ENCODE measurements at regions not wholly inside any gene's neighbourhood (a gene's known extent, or its start where the extent isn't known, plus 50 kb on each side); places are given as distances from the start of the nearest gene placed in this dataset.

DNA sequence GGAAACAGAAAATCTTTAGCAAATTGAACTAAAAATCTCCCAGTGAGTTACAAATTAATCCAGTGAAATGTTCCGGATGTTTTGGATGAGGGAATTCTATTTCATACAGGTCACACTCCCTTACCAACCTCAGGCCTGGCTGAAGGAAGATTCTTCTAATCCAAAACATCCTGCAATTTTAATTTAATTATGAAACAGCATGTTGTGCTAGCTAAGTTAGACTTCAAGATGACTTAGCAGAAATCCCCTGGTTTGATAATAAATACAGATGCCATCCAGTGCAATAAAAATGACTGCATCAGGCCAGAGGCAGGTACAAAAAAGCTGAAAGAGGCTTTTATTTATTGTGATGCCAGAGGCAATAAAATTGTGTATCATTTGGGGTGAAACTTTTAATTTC lies 96.7 kb upstream of the CLDN10 start:
- DNase-seq = no peak

DNA sequence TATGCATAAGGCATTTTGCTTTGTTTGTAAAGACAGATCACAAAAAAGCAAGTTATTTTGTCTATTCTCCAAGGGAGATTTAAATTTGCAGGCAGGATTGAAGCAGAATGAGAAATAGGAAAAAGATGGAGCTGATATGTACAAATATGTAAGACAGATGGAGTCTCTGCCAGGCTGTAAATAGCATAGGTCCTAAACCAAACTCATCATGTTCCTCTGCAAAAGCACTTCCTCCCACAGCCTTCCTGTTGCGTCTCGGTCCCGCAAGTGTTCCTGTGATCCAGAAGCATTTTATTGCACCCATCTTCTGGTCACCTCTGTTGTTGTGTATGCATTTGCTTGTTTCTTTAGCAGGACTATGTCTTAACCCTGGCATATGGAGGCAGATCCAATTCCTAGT lies 95.7 kb upstream of the CLDN10 start:
- DNase-seq = no peak

DNA sequence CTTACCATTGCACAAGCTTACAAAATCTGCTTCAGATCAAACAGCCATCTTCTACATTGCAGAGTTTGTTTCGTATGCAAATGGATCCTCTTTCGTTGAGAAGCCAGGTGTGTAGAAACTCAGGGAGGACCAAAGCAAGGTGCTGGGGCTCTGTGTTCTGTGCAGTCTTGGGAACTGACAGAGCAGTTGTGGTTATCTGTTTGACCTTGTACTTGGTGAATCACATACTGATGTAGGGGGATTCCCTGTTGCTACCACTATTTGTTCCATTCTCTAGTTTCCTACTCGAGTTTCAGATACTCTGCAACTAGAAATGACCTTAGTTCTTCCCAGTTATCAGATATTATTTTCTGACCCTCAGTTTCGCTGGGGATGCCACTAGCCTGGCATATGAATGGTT lies 95.2 kb upstream of the CLDN10 start:
- no peak for DNase-seq

DNA sequence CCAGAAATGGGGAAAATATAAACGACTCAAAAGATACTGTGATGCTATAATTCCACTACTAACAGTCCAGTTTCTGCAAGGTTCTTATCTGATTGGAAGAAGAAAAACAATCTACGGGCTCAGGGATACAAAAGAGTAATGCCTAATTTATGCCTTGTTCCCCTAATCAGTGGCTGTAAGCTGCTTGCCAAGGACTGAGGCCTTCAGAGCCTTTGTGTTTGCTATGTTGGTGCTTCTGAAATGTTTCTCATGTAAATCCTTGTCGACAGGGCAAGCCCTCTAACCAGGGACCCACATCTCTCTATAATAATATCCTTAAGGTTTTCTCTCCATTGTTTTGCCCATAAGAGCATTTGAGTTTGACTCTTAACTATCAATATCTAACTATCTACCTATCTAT lies 89.7 kb upstream of the CLDN10 start:
- no peak for DNase-seq

DNA sequence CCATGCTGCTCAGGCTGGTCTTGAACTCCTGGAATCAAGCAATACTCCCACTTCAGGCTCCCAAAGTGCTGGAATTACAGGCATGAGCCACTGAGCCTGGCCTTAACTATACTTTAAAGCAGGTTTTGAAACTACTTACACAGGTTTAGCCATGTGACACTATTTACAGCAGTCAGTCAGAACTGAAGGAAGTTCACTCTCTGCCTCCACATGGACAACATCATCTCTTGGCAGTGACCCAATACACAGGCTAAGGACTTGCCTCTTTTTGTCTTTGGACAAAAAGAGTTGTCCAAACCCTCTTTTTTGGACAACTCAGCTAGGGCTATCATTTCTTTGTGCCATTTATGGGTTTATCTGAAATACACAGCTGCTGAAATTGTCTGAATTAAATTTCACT lies 89.0 kb upstream of the CLDN10 start:
- DNase-seq = no peak

DNA sequence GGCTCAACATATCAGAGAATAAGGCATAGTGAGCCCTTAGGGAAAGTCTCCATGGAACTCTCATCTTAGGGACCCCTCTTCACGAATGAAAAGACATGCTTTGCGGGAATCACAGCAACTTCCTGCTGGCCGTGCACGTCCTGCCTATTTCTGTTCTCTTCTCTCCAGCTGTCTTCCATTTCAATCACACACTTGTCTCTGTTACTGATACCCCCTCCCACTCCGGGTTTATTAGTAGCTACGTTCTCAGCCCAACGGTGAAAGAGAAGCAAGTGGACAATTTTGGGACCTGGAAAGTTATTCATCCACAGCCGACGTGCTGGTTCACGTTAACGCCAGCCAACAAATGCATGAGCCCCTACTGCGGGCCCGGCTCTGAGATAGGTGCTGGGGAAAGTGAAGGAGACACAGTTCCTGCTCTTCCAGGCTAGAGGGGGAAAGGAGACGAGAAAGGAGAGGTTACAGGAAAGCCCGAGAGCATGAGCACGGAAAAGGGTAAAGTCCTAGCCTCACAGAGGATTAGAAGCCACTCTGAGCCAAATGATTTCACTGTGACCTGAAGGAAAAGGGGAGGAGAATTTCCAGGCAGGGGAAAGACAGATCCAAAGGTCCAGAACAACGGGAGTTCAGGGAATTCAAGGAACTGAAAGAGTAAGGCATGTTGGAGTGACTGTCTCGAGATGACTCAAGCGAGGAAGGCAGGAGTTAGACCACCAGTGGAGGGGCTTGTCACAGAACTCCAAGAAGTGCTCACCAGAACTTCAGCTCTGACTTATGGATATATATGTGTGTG lies 81.8 kb upstream of the CLDN10 start:
- no peak for DNase-seq

DNA sequence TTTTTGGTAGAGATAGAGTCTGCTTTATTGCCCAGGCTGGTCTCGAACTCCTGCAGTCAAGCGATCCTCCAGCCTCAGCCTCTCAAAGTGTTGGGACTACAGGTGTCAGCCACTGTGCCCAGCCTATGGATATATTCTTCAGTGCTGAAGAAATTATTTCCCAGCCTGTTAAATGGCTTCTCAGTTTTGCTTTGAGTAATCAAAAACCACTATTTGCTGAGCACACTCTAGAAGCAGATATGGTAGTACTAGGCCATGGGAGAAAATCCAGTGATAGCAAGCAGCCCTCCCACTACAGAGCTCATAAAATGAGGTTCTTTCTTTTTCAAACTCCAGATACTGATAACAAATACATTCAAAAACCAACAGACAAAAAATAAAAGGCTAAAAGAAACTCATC lies 80.6 kb upstream of the CLDN10 start:
- no peak for DNase-seq

DNA sequence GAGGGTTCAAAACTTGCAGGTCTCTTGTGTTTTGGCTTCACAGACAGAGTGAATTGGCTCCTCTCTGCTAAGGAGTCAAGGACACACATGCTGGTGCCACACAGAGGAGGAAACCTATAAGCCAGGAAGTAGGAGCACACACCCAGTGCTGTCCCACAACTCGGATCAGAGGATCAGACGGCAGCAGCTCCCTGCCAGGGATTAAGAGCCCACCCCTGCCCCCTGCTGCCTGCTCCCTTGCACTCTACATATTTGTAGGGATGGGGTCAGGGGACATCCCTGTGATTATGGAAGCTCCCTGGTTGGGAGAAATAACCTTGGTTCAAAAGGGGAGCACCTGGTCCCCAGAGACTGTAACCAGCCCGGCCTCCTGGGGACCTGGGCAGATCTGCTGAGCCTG lies 77.5 kb upstream of the CLDN10 start:
- DNase-seq = no peak

DNA sequence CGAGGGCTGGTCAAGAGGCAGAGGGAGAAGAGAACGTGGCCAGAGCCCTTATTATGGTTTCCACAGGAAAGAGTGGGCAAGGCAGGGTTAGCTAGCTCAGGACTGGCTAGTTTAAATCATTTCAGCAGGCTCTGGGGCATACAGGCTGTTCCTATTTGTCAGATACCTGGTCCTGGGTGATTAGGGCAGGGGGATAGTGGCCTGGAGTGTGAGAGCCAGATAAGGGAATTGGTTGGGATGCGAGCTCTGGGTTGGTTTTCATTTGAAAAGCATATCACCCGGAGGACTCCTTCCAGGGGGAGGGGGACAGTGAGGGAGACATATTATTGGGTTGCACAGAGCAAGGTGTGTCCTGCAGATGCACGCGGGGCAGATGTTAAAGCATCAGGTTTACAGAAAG lies 75.3 kb upstream of the CLDN10 start:
- no peak for DNase-seq

DNA sequence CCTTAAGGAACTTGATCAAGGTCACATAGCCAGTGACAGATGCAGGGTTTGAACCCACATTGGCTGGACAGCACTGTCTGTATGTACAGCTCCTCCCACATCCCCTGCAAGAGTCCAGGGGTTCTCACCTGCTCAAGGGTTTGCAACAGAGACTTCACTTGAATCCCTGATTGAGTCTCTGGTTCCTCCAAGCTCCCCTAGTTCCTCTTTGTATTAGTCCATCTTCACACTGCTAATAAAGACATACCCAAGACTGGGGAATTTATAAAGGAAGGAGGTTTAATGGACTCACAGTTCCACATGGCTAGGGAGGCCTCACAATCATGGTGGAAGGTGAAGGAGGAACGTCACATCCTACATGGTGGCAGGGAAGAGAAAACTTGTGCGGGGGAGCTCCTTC lies 72.8 kb upstream of the CLDN10 start:
- DNase-seq = no peak

DNA sequence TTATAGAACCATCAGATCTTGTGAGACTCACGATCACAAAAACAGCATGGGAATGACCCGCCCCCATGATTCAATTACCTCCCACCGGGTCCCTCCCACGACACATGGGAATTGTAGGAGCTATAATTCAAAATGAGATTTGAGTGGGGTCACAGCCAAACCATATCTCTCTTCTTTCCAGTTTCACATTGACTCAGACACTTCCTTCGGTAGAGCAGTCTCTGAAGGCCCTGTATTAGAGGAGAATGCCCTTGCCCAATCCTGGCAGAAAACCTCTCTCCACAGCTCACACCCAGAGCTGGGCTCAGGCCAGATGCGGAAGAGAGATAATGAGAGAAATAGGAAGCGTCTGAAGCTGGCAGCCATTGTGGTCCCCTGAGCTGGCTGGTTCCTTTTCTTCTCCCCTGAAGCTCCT lies 72.4 kb upstream of the CLDN10 start:
- peak; percentile 50 for DNase-seq

DNA sequence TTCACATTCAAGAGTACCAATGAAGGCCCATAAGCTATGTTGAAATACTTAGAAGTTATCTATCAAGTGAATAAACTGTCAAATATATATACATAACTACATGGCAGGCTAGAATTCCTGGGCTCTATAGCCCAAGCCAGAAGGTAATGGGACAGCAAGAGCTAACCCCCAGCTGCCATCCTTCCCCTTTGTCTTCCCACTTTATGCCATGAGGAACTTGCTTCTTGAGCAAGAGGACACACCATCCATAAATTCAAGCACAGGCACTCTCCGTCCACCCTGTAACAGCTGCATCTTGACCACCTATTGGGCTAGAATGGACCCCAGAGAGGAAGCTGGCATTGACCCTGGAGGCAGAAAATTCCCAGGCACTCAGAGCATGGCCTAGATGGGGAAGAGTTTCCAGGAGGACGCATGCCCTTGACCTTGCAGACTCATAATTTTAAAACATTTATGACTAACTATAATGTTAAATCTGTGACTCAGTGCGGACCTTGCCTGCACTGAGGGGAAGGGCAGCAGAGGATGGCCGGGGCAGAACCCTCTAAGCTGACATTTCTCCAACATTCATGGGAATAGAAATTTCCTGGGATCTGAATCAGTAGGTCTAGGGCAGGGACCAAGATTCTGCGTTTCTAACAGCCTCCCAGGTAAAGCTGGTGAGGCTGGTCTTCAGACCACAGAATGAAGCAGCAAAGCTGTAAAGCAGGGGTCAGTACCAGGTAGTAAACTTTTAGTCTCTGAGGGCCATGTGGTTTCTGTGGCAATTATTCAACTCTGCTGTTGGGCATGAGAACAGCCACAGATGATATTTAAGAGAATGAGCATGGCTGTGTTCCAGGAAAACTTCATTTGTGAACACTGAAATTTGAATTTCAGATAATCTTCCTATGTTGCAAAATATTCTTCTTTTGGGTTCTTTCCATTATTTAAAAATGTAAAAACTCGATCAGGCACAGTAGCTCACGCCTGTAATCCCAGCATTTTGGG lies 71.4 kb upstream of the CLDN10 start:
- no peak for DNase-seq

DNA sequence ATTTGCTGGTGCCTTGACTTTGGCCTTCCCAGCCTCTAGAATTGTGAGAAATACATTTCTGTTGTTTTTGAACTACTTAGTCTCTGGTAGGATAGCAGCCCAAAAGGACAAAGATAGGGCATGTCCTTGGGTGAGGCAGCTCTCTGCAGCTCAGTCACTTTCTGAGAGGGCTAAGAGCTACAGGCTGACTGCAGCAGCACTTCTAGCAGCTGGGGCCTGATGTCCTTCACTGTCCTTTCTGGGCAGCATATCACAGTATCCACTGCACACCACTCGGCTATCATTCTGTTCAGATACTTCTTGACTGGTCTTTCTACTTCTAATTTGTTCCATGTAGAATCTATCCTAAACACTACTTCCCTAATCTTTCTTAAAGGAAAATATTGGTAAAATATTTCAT lies 68.5 kb upstream of the CLDN10 start:
- DNase-seq = no peak

DNA sequence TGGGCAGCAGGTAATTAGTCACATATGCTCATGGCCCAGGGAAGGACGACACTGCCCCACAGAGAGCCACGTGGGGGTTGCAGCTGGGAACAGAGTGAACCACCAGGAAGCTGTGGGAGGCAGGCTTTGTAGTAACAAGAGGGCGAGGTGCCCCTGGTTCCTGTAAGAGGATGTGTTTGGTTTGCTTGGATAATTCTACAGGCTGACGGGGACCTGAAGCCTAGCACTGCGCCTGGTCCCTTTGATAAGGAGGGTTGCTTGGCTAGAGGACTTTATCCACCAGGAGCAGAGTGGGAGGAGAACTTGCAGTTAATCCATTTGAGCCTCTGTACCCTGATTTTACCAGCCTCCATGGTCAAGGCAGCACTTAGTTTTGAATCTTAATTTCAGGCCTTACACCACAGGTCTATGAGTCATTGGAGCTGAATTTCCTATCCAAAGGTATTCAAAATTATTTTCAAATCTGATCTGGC lies 67.4 kb upstream of the CLDN10 start:
- no peak for DNase-seq

DNA sequence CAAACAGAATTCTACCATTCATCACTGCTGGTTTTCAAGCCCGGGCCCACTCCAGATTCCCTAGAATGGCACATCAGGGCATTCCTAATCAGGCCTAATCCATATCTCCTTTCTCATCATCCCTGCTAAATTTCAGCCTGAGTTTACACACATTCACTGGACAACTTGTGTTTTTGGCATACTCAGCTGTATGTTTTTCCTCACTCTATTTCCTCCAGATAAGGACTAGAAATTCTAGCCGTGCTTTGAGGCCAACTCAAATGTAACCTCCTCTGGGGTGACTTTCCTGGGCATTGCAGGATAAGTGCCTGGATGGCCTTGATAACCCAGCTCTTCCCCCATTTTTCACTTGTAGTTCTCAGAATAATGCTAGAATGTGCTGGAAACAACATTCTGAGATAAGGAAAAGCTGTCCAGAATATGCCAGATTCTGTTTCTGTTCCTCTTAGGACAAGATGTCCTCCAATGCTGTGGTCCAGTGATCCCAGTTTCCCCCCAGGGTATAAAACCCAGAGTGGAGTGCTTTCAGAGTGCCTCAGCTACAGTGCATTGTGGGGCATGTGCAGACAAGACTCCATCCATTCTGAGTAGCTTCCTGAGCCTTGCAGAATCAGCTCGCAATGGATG lies 66.9 kb upstream of the CLDN10 start:
- no peak for DNase-seq

DNA sequence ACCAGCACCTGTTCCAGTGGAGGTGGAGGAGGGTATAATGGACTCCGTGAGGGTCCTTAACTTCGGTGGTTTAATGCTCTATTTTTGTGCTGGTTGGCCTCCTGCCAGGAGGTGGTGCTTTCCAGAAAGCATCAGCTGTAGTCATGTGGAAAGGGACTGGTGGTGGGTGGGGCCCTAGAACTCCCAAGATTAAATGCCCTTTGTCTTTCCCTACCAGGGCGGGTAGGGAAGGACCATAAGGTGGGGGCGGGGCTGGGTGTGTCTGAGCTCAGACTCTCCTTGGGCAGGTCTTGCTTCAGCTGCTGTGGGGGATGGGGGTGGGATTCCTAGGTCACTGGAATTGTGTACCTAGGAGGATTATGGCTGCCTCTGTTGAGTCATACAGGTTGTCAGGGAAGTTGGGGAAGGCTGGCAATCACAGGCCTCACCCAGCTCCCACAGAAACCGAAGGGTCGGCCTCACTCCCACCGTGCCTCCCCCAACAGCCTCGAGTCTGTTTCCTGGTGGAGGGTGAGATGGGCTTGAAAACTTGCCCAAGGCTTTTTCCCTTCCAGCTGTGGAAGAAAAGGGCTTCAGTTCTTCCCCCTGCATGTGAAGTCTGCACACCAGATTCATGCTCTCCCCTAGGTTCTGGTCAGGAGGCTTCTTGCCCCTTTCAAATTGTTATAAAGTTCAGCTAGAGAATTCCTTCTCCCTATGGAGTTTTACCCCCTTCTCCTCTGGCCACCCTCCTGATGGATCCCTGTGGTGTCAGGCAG lies 60.3 kb upstream of the CLDN10 start:
- no peak for DNase-seq

DNA sequence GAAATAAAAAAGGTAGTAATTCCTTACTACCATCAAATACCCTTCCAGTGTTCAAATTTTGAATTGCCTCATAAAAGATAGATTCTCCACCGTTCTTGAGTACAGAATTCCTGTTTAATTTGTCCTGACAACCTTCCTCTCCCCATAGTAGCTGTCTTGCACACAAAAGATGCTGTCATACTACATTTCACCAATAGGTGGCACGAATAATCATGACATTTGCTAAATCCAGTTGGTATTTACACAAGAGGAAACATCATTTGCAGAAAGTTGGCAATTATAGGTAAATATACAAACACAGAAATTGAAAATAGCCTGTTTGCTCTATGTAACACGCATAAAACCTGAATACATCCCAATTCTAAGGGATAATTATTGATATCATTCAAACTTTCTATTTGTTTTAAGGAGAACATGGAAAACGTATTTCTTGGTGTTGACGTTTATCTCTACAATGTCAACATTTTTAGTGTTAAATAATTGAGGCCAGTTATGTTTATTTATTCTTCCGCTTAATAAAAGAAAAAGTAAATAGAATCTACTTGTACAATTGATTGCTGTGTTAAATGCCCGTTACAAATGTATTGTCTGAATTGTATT lies 58.3 kb upstream of the CLDN10 start:
- DNase-seq = no peak

DNA sequence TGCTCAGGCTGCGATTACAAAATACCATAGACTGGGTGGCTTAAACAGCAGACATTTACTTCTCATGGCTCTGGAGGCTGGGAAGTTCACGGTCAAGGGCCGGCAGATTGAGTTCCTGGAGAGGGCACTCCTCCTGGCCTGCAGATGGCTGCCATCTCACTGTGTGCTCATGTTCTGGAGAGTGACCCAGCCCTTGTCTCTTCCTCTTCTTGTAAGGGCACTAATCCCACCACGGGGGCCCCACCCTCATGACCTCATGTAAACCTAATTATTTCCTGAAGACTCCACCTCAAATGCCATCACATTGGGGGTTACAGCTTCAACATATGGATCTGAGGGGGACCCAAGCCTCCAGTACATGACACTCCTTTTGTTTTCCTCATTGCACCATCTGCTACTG lies 56.0 kb upstream of the CLDN10 start:
- DNase-seq = no peak

DNA sequence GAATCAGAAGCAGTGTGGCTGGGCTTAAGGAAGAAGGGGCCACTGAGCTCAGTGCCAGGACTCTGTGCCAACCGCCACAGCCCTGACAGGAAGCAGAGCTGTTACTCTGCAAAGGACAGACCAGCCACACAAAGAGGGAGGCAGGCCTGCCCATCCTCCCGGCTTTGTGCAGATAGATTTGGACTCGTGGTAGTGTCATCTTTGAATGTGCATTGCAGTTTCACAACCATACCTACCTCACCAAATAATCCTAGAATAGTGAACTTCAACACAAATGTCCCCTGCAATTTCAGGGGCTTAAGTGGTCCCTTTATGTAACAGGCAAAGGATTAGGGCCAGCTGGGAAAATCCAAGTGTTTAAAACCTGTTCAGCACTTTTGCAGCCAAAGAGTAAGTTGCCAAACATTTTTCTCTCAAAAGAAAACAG lies 55.1 kb upstream of the CLDN10 start:
- DNase-seq = no peak

DNA sequence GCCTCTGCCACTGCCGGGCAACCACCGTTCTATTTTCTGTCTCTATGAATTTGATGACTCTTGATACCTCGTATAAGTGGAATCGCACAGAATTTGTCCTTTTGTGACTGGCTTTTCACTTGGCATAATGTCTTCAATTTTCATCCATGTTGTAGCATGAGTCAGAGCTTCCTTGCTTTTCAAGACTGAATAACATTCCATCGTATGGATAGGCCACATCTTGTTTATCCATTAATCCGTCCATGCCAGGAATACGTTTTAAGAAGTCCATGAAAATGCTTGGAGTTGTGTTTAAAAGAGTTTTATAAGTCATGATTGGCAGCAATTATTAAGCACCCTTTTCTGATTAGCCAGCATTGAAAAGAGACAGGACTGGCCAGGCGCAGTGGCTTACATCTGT lies 53.6 kb upstream of the CLDN10 start:
- DNase-seq = no peak

DNA sequence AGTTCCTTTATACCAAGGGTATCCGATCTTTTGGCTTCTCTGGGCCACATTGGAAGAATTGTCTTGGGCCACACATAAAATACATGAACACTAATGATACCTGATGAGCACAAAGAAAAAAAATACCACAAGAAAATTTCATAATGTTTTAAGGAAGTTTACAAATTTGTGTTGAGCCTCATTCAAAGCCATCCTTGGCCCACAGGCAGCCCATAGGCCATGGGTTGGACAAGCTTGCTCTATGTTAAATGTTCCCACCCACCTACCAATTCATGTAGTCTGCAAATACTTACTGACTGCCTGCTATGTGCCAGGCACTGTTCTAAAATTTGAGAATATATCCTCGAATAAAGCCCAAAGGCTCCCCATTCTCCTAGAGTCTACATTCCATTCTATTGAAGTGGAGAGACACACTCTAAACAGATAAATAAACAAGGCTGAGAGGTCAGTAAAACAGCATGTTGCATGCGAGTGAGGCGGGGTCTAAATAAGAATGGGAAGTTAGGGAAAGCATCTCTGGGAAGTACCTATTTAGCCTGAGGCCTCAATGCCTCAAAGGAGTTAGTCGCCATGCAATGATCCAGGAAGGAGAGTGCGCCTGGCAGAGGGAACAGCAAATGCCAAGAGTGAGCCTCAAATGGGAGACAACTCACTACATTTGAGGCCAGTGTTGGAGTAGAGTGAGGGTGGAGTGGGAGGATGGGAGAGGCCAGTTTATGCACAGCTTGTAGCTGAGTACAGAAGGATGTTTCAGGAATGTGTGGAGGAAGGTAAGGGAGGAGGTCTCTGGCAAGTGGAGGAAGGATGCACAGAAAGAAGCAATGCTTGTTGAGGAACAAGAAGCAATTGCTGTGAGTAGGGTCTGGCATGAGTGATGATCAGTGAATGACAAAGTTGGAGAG lies 52.5 kb upstream of the CLDN10 start:
- no peak for DNase-seq
